Hepatocyte (in vitro differentiated cells): ENCODE measurements at regions not wholly inside any gene's neighbourhood (a gene's known extent, or its start where the extent isn't known, plus 50 kb on each side); places are given as distances from the start of the nearest gene placed in this dataset.

Experiments used
- EZH2 ChIP-seq: fragments of 200-600 bp; sonication (generic); IDR thresholded peaks from 2 replicates; pipeline ENCODE4 v1.6.1; 2016; ENCODE audit warnings: antibody characterized with exemption, mild to moderate bottlenecking, borderline replicate concordance
- EZH2phosphoT487 ChIP-seq: fragments of 200-600 bp; sonication (generic); IDR thresholded peaks from one replicate; pipeline ENCODE4 v1.6.1; 2018; ENCODE audit warnings: antibody characterized with exemption, mild to moderate bottlenecking, low read depth, moderate library complexity; ENCODE audit not compliant: unreplicated experiment, severe bottlenecking
- TF ChIP-seq, protein P1 (sequence below): fragments of 200-600 bp; sonication (generic); IDR thresholded peaks from 2 replicates; pipeline ENCODE4 v1.5.1; 2016; ENCODE audit warnings: antibody characterized with exemption, mild to moderate bottlenecking; ENCODE audit not compliant: poor library complexity

- TF ChIP-seq, protein P1, sequence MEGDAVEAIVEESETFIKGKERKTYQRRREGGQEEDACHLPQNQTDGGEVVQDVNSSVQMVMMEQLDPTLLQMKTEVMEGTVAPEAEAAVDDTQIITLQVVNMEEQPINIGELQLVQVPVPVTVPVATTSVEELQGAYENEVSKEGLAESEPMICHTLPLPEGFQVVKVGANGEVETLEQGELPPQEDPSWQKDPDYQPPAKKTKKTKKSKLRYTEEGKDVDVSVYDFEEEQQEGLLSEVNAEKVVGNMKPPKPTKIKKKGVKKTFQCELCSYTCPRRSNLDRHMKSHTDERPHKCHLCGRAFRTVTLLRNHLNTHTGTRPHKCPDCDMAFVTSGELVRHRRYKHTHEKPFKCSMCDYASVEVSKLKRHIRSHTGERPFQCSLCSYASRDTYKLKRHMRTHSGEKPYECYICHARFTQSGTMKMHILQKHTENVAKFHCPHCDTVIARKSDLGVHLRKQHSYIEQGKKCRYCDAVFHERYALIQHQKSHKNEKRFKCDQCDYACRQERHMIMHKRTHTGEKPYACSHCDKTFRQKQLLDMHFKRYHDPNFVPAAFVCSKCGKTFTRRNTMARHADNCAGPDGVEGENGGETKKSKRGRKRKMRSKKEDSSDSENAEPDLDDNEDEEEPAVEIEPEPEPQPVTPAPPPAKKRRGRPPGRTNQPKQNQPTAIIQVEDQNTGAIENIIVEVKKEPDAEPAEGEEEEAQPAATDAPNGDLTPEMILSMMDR: no peak
- TF ChIP-seq EZH2 (no peak), EZH2phosphoT487 (no peak)
Measured at GRCh38 chr18:76667603-76668002, 154.8 kb upstream of the ZNF236 start.
